GM23338 (cell line): ENCODE measurements at regions not wholly inside any gene's neighbourhood (a gene's known extent, or its start where the extent isn't known, plus 50 kb on each side); places are given as distances from the start of the nearest gene placed in this dataset.
A peak's percentile ranks its signal among the peaks of the same experiment; 100 is the strongest.

Source experiments
- ATAC-seq: fragments of 200-7000 bp; cut with Tn5 transposase; 3 replicates; pipeline ENCODE4 v1.9.1; 2020
- DNase-seq: peaks from one replicate; pipeline ENCODE4 v3.0.0-alpha.2; 2015; ENCODE audit warnings: low spot score
- H2AFZ ChIP-seq: fragments of 200-600 bp; sonication (generic); 2 replicates; pipeline ENCODE4 v1.8.0; 2016; ENCODE audit warnings: antibody characterized with exemption, mild to moderate bottlenecking, moderate library complexity
- H3F3A ChIP-seq: fragments of 200-600 bp; sonication (generic); replicated peaks from 2 replicates; pipeline ENCODE4 v1.8.0; 2017; ENCODE audit warnings: antibody characterized with exemption, mixed run types, low read depth
- H3K27ac ChIP-seq: fragments of 200-600 bp; sonication (generic); 2 replicates; pipeline ENCODE4 v1.6.1; 2016; ENCODE audit warnings: low read depth
- H3K27me3 ChIP-seq: fragments of 200-600 bp; sonication (generic); 2 replicates; pipeline ENCODE4 v1.8.0; 2016; ENCODE audit warnings: mild to moderate bottlenecking, mixed run types, moderate library complexity; ENCODE audit not compliant: insufficient read depth
- H3K36me3 ChIP-seq: fragments of 200-600 bp; sonication (generic); 2 replicates; pipeline ENCODE4 v1.8.0; 2016; ENCODE audit warnings: mild to moderate bottlenecking; ENCODE audit not compliant: insufficient read depth
- H3K4me1 ChIP-seq: fragments of 200-600 bp; sonication (generic); 2 replicates; pipeline ENCODE4 v1.8.0; 2016; ENCODE audit warnings: mild to moderate bottlenecking, moderate library complexity; ENCODE audit not compliant: insufficient read depth
- H3K4me2 ChIP-seq: fragments of 200-600 bp; sonication (generic); 2 replicates; pipeline ENCODE4 v1.7.1; 2017; ENCODE audit warnings: mixed run types
- H3K4me3 ChIP-seq: fragments of 200-600 bp; sonication (generic); 2 replicates; pipeline ENCODE4 v1.6.1; 2016; ENCODE audit warnings: mixed run types
- H3K79me2 ChIP-seq: fragments of 200-600 bp; sonication (generic); replicated peaks from 2 replicates; pipeline ENCODE4 v1.8.0; 2017; ENCODE audit warnings: mild to moderate bottlenecking; ENCODE audit not compliant: insufficient read depth
- H3K9me2 ChIP-seq: fragments of 200-600 bp; sonication (generic); 2 replicates; pipeline ENCODE4 v1.8.0; 2017; ENCODE audit not compliant: insufficient read depth
- H4K20me1 ChIP-seq: fragments of 200-600 bp; sonication (generic); replicated peaks from 2 replicates; pipeline ENCODE4 v1.8.0; 2017; ENCODE audit warnings: mild to moderate bottlenecking; ENCODE audit not compliant: insufficient read depth
- H3K27ac Mint-ChIP-seq: 2 replicates; pipeline ENCODE4 v1.8.0; 2020; ENCODE audit warnings: inconsistent platforms, mild to moderate bottlenecking, moderate library complexity, mixed read lengths
- H3K27me3 Mint-ChIP-seq: 3 replicates; pipeline ENCODE4 v1.8.0; 2022; ENCODE audit warnings: low read depth, mild to moderate bottlenecking, moderate library complexity, mixed read lengths, inconsistent platforms; ENCODE audit not compliant: insufficient read depth, poor library complexity
- H3K36me3 Mint-ChIP-seq: 3 replicates; pipeline ENCODE4 v1.8.0; 2021; ENCODE audit warnings: low read depth, mild to moderate bottlenecking, inconsistent platforms, moderate library complexity, mixed read lengths
- H3K4me1 Mint-ChIP-seq: 3 replicates; pipeline ENCODE4 v1.8.0; 2020; ENCODE audit warnings: mild to moderate bottlenecking, inconsistent platforms, mixed read lengths
- H3K4me3 Mint-ChIP-seq: 3 replicates; pipeline ENCODE4 v1.8.0; 2021; ENCODE audit warnings: moderate library complexity, mild to moderate bottlenecking, inconsistent platforms, mixed read lengths
- H3K9me3 Mint-ChIP-seq: 3 replicates; pipeline ENCODE4 v1.8.0; 2020; ENCODE audit warnings: moderate library complexity, mild to moderate bottlenecking, inconsistent platforms, mixed read lengths
- CTCF ChIP-seq, 2 experiments: fragments of 200-600 bp in 1 of 2; sonication (generic) in 1 of 2; conservative IDR thresholded peaks; 2 replicates each; pipeline versions ENCODE4 v1.5.1 to v1.6.1; 2016 to 2017; ENCODE audit warnings: antibody characterized with exemption in 2 of 2, low read depth in 2 of 2, mild to moderate bottlenecking in 2 of 2, moderate library complexity in 1 of 2
- ETS1 ChIP-seq: IDR thresholded peaks from 2 replicates; pipeline ENCODE4 v1.6.1; 2016; ENCODE audit warnings: antibody characterized with exemption
- EZH2 ChIP-seq: fragments of 200-600 bp; sonication (generic); IDR thresholded peaks from one replicate; pipeline ENCODE4 v1.8.0; 2017; ENCODE audit warnings: antibody characterized with exemption, mild to moderate bottlenecking, low read depth; ENCODE audit not compliant: unreplicated experiment
- EZH2phosphoT487 ChIP-seq: fragments of 200-600 bp; sonication (generic); IDR thresholded peaks from one replicate; pipeline ENCODE4 v1.8.1; 2018; ENCODE audit warnings: antibody characterized with exemption; ENCODE audit not compliant: unreplicated experiment
- JUNB ChIP-seq: IDR thresholded peaks from one replicate; pipeline ENCODE4 v1.6.1; 2016; ENCODE audit warnings: antibody characterized with exemption; ENCODE audit not compliant: unreplicated experiment
- NANOG ChIP-seq: IDR thresholded peaks from 2 replicates; pipeline ENCODE4 v1.6.1; 2016; ENCODE audit warnings: antibody characterized with exemption, borderline replicate concordance
- REST ChIP-seq: IDR thresholded peaks from one replicate; pipeline ENCODE4 v1.6.1; 2018; ENCODE audit warnings: antibody characterized with exemption; ENCODE audit not compliant: unreplicated experiment
- ZNF114 ChIP-seq: fragments of 250-450 bp; sonication (Bioruptor Pico); IDR thresholded peaks from 2 replicates; pipeline ENCODE4 v1.5.0; 2020; ENCODE audit warnings: mild to moderate bottlenecking, moderate library complexity
- ZNF462 ChIP-seq: fragments of 250-450 bp; sonication (Bioruptor Pico); IDR thresholded peaks from 2 replicates; pipeline ENCODE4 v1.5.0; 2020; ENCODE audit warnings: mild to moderate bottlenecking, moderate library complexity

GRCh38 chr3:103513003-103513402 lies 1078.2 kb downstream of the ZPLD1 start (continued):
- no peak for TF ChIP-seq NANOG
- TF ChIP-seq REST: no peak
- TF ChIP-seq ZNF114 (CRISPR knock-in tag): no peak
- TF ChIP-seq ETS1: no peak
- no peak for TF ChIP-seq EZH2
- no peak for TF ChIP-seq EZH2phosphoT487
- no peak for TF ChIP-seq CTCF (conservative IDR thresholded peaks at IDR 0.05; ENCODE audit: low read depth in 2 of 2)

- Mint-ChIP-seq H3K27ac (no peak overlapping the region), H3K4me1 (peaks cover 4% of the 10 kb centered on the region; the same call in 1 of the 3 replicates), H3K27me3 (no peaks in the 10 kb centered on the region), H3K36me3 (no peaks in the 10 kb centered on the region), H3K4me3 (no peak overlapping the region), H3K9me3 (peaks cover 4% of the 10 kb centered on the region; the same call in 2 of the 3 replicates)
- Histone ChIP-seq H4K20me1 (no peaks in the 10 kb centered on the region), H3K9me2 (no peaks in the 10 kb centered on the region), H3K4me3 (no peak overlapping the region), H2AFZ (no peak overlapping the region), H3F3A (no peaks in the 10 kb centered on the region), H3K4me1 (peaks cover 7% of the 10 kb centered on the region; the same call in 1 of the 2 replicates), H3K4me2 (no peak overlapping the region), H3K36me3 (no peaks in the 10 kb centered on the region), H3K27ac (no peak overlapping the region), H3K79me2 (no peaks in the 10 kb centered on the region), H3K27me3 (no peaks in the 10 kb centered on the region)
- peak; percentile 14 for DNase-seq
- TF ChIP-seq NANOG: no peak
- TF ChIP-seq ZNF114 (CRISPR knock-in tag): no peak
- TF ChIP-seq ETS1: no peak
- no peak for TF ChIP-seq JUNB
- TF ChIP-seq ZNF462 (CRISPR knock-in tag): no peak
- no peak for ATAC-seq
These were observed 1080.3 kb downstream of the ZPLD1 start for GRCh38 chr3:103515116-103515515.
